ENCODE measurements at regions not wholly inside any gene's neighbourhood (a gene's known extent, or its start where the extent isn't known, plus 50 kb on each side); places are given as distances from the start of the nearest gene placed in this dataset.

GRCh38 chr5:168031614-168032013 lies 259.8 kb upstream of the WWC1 start:
- no peak for TF ChIP-seq POLR2A (IDR thresholded peaks at IDR 0.05; ENCODE audit: extremely low read depth, insufficient read length)
- TF ChIP-seq CTCF (IDR thresholded peaks at IDR 0.05; ENCODE audit: low read depth, low read length): no peak
- TF ChIP-seq MAX (IDR thresholded peaks at IDR 0.05; ENCODE audit: low read depth, low read length): no peak
- no peak for TF ChIP-seq MYC (IDR thresholded peaks at IDR 0.05; ENCODE audit: low read depth, low read length)

Measured in NB4 (cell line).